Fibroblast of pulmonary artery (primary cell): ENCODE measurements at regions not wholly inside any gene's neighbourhood (a gene's known extent, or its start where the extent isn't known, plus 50 kb on each side); places are given as distances from the start of the nearest gene placed in this dataset.

Experiments used
- DNase-seq: peaks from one replicate; pipeline ENCODE4 v3.0.0-alpha.2; 2010; ENCODE audit warnings: low read depth
- H3K4me3 ChIP-seq: replicated peaks from 2 replicates; pipeline ENCODE4 v1.5.1; 2011; ENCODE audit warnings: low read depth, mild to moderate bottlenecking, control low read depth, low read length, moderate library complexity
- CTCF ChIP-seq: IDR thresholded peaks from 2 replicates; pipeline ENCODE4 v1.5.1; 2011; ENCODE audit warnings: mild to moderate bottlenecking, control low read depth, low read length, inconsistent platforms; ENCODE audit errors: missing control alignments

- TF ChIP-seq CTCF = no peak
- no peak overlapping the region for H3K4me3 ChIP-seq
- no peak for DNase-seq
Measured at GRCh38 chr9:85215961-85216360, 525.8 kb downstream of the AGTPBP1 start.

GRCh38 chr9:85215416-85215815 is 526.3 kb downstream of the AGTPBP1 start:
- H3K4me3 ChIP-seq = no peak overlapping the region
- no peak for DNase-seq
- no peak for TF ChIP-seq CTCF

GRCh38 chr9:85213650-85214607 is 527.8 kb downstream of the AGTPBP1 start:
- TF ChIP-seq CTCF = no peak
- DNase-seq = no peak
- no peak overlapping the region for H3K4me3 ChIP-seq

GRCh38 chr9:85212887-85213286 is 528.9 kb downstream of the AGTPBP1 start:
- peak; percentile 43 for DNase-seq
- TF ChIP-seq CTCF = no peak
- no peak overlapping the region for H3K4me3 ChIP-seq

- no peak for TF ChIP-seq CTCF
- peak; percentile 30 for DNase-seq
- no peak overlapping the region for H3K4me3 ChIP-seq
Measured at GRCh38 chr9:85212209-85212608, 529.5 kb downstream of the AGTPBP1 start.

- no peak for DNase-seq
- no peak overlapping the region for H3K4me3 ChIP-seq
- TF ChIP-seq CTCF = no peak
Measured at GRCh38 chr9:85208666-85209065, 533.1 kb downstream of the AGTPBP1 start.

GRCh38 chr9:85204176-85204575 is 534.6 kb downstream of the NTRK2 start:
- no peak for TF ChIP-seq CTCF

More at GRCh38 chr9:85204176-85204575, 534.6 kb downstream of the NTRK2 start:
- no peak for DNase-seq
- H3K4me3 ChIP-seq = no peak overlapping the region
